Endodermal cell (in vitro differentiated cells): ENCODE measurements at regions not wholly inside any gene's neighbourhood (a gene's known extent, or its start where the extent isn't known, plus 50 kb on each side); places are given as distances from the start of the nearest gene placed in this dataset.

Experiments used
- DNase-seq: peaks from one replicate; pipeline ENCODE4 v3.0.0-alpha.2; 2017
- H3K27ac ChIP-seq: 2 replicates; pipeline ENCODE4 v1.5.1; 2013; ENCODE audit warnings: mild to moderate bottlenecking, low read depth, low read length, moderate library complexity
- H3K27me3 ChIP-seq: 2 replicates; pipeline ENCODE4 v1.6.1; 2013; ENCODE audit warnings: mild to moderate bottlenecking, low read length, moderate library complexity; ENCODE audit not compliant: insufficient read depth, control insufficient read depth, poor library complexity, severe bottlenecking
- H3K36me3 ChIP-seq: 2 replicates; pipeline ENCODE4 v1.7.0; 2013; ENCODE audit warnings: mild to moderate bottlenecking, low read length, moderate library complexity; ENCODE audit not compliant: control insufficient read depth, insufficient read depth
- H3K4me1 ChIP-seq: one replicate; pipeline ENCODE4 v1.7.0; 2013; ENCODE audit warnings: low read length; ENCODE audit not compliant: control insufficient read depth, insufficient read depth
- H3K4me3 ChIP-seq: 2 replicates; pipeline ENCODE4 v1.5.1; 2013; ENCODE audit warnings: mild to moderate bottlenecking, low read length, moderate library complexity
- H3K9ac ChIP-seq: 2 replicates; pipeline ENCODE4 v1.6.1; 2013; ENCODE audit warnings: mild to moderate bottlenecking, low read length, moderate library complexity; ENCODE audit not compliant: poor library complexity, severe bottlenecking; ENCODE audit errors: extremely low read depth
- H3K9me3 ChIP-seq: 2 replicates; pipeline ENCODE4 v1.6.1; 2013; ENCODE audit warnings: mild to moderate bottlenecking, low read length, moderate library complexity; ENCODE audit not compliant: control insufficient read depth
- H3K27ac Mint-ChIP-seq: 2 replicates; pipeline ENCODE4 v1.8.0; 2020; ENCODE audit warnings: mixed read lengths
- H3K27me3 Mint-ChIP-seq: 2 replicates; pipeline ENCODE4 v1.8.0; 2021; ENCODE audit warnings: mild to moderate bottlenecking, mixed read lengths; ENCODE audit not compliant: insufficient read depth
- H3K36me3 Mint-ChIP-seq: 2 replicates; pipeline ENCODE4 v1.8.0; 2020; ENCODE audit warnings: low read depth, mixed read lengths
- H3K4me1 Mint-ChIP-seq: 2 replicates; pipeline ENCODE4 v1.8.0; 2020; ENCODE audit warnings: mixed read lengths
- H3K4me3 Mint-ChIP-seq: 2 replicates; pipeline ENCODE4 v1.8.0; 2020; ENCODE audit warnings: mild to moderate bottlenecking, moderate library complexity, mixed read lengths
- H3K9me3 Mint-ChIP-seq: 2 replicates; pipeline ENCODE4 v1.8.0; 2020; ENCODE audit warnings: mild to moderate bottlenecking, mixed read lengths
- CTCF ChIP-seq: fragments of 200-600 bp; sonication (generic); conservative IDR thresholded peaks from 2 replicates; pipeline ENCODE4 v1.5.0; 2021; ENCODE audit warnings: antibody characterized with exemption, mild to moderate bottlenecking
- WGBS, 2 experiments: methylation state at CpG; one replicate each; pipeline versions ENCODE4 v1.1.5 to v1.1.7; 2013; ENCODE audit warnings: missing lambda C conversion rate in 2 of 2, mixed read lengths in 1 of 2; ENCODE audit not compliant: insufficient coverage in 1 of 2, insufficient read length in 1 of 2; 5-methylcytosine and 5-hydroxymethylcytosine counted together

DNA sequence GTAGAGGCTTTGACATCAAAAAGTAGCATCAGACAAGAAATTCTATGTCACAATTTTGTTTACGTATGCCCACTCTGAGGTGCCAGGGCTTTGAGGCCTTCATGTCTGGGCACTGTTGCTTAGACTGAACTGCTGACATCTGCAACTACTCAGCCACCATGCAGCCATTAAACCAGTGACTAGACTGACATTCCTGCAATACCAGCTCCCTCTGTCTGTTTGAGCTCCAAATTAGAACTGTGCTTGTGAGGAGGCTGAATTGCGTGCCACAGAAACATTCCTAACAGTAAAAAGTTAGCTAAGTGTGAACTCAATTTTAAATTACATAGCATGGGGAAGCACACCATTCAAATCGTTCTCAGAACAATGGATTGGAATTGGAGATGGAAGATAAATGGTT is 163.2 kb downstream of the INSIG2 start:
- Histone ChIP-seq H3K36me3 (no peaks in the 10 kb centered on the region), H3K4me1 (peaks cover 11% of the 10 kb centered on the region), H3K27ac (no peak overlapping the region), H3K27me3 (peaks cover 8% of the 10 kb centered on the region), H3K9me3 (no peaks in the 10 kb centered on the region), H3K9ac (no peak overlapping the region), H3K4me3 (no peak overlapping the region)
- peak overlapping the region; percentile 21 for H3K27ac Mint-ChIP-seq
- TF ChIP-seq CTCF, result no peak
- H3K36me3 Mint-ChIP-seq, result no peaks in the 10 kb centered on the region
- WGBS, 2 experiments, result 93 to 95% methylated on average over 2 to 3 of the region's 3 CpGs
- DNase-seq, result peak; percentile 55
- H3K4me1 Mint-ChIP-seq, result peaks cover 32% of the 10 kb centered on the region
- H3K9me3 Mint-ChIP-seq, result no peaks in the 10 kb centered on the region
- peaks cover 33% of the 10 kb centered on the region for H3K27me3 Mint-ChIP-seq
- H3K4me3 Mint-ChIP-seq, result no peak overlapping the region

- Mint-ChIP-seq H3K36me3 (no peaks in the 10 kb centered on the region), H3K9me3 (no peaks in the 10 kb centered on the region), H3K27me3 (peaks cover 38% of the 10 kb centered on the region), H3K4me1 (peaks cover 22% of the 10 kb centered on the region), H3K4me3 (no peak overlapping the region), H3K27ac (no peak overlapping the region)
- peaks cover 8% of the 10 kb centered on the region for H3K27me3 ChIP-seq
- H3K4me3 ChIP-seq, result no peak overlapping the region
- H3K27ac ChIP-seq, result no peak overlapping the region
- H3K36me3 ChIP-seq, result no peaks in the 10 kb centered on the region
- peaks cover 4% of the 10 kb centered on the region for H3K4me1 ChIP-seq
- 90% methylated on average over 3 to 5 of the region's 5 CpGs for WGBS, 2 experiments
- peak; percentile 37 for DNase-seq
- TF ChIP-seq CTCF, result no peak
- no peaks in the 10 kb centered on the region for H3K9me3 ChIP-seq
- no peak overlapping the region for H3K9ac ChIP-seq
Measured at GRCh38 chr2:118250463-118250862, 162.2 kb downstream of the INSIG2 start.

GRCh38 chr2:118250001-118250400 is 161.7 kb downstream of the INSIG2 start:
- Histone ChIP-seq H3K4me1 (peaks cover 4% of the 10 kb centered on the region), H3K9ac (no peak overlapping the region), H3K4me3 (no peak overlapping the region), H3K27me3 (peaks cover 8% of the 10 kb centered on the region), H3K9me3 (no peaks in the 10 kb centered on the region), H3K27ac (no peak overlapping the region), H3K36me3 (no peaks in the 10 kb centered on the region)
- 64 to 73% methylated on average over 3 to 4 of the region's 4 CpGs for WGBS, 2 experiments
- no peaks in the 10 kb centered on the region for H3K9me3 Mint-ChIP-seq
- H3K27me3 Mint-ChIP-seq, result peaks cover 38% of the 10 kb centered on the region
- TF ChIP-seq CTCF, result no peak
- no peak for DNase-seq
- peaks cover 18% of the 10 kb centered on the region for H3K4me1 Mint-ChIP-seq
- H3K4me3 Mint-ChIP-seq, result no peak overlapping the region
- H3K27ac Mint-ChIP-seq, result no peak overlapping the region
- H3K36me3 Mint-ChIP-seq, result no peaks in the 10 kb centered on the region
